ENCODE measurements at regions not wholly inside any gene's neighbourhood (a gene's known extent, or its start where the extent isn't known, plus 50 kb on each side); places are given as distances from the start of the nearest gene placed in this dataset.
"Not testable (repeated sequence)": the region's sequence is repeated elsewhere in the genome, so short reads cannot be mapped to it uniquely, and the experiment has no call there.

- DNase-seq (ENCODE audit: low spot score): no peak
Observed at GRCh38 chr1:112099979-112100378, 110.5 kb upstream of the KCND3 start.

GRCh38 chr1:112105557-112105956 is 116.1 kb upstream of the KCND3 start:
- no peak for DNase-seq (ENCODE audit: low spot score)

GRCh38 chr1:112110031-112110430 is 120.6 kb upstream of the KCND3 start:
- no peak for DNase-seq (ENCODE audit: low spot score)

- no peak for DNase-seq (ENCODE audit: low spot score)
Observed at GRCh38 chr1:112111734-112112133, 122.3 kb upstream of the KCND3 start.

GRCh38 chr1:112114540-112114939 is 125.1 kb upstream of the KCND3 start:
- no peak for DNase-seq (ENCODE audit: low spot score)

GRCh38 chr1:112126598-112126997 is 137.1 kb upstream of the KCND3 start:
- DNase-seq (ENCODE audit: low spot score): no peak

GRCh38 chr1:112127606-112128005 is 138.1 kb upstream of the KCND3 start:
- DNase-seq (ENCODE audit: low spot score): not testable (repeated sequence)

- no peak for DNase-seq (ENCODE audit: low spot score)
Observed at GRCh38 chr1:112133487-112133886, 144.0 kb upstream of the KCND3 start.

- DNase-seq (ENCODE audit: low spot score): no peak
Observed at GRCh38 chr1:112140743-112141142, 151.3 kb upstream of the KCND3 start.

GRCh38 chr1:112141301-112141700 is 151.8 kb upstream of the KCND3 start:
- DNase-seq (ENCODE audit: low spot score): no peak

- DNase-seq (ENCODE audit: low spot score): no peak
Observed at GRCh38 chr1:112141923-112142322, 152.5 kb upstream of the KCND3 start.

- DNase-seq (ENCODE audit: low spot score): no peak
Observed at GRCh38 chr1:112143871-112144441, 154.5 kb upstream of the KCND3 start.

GRCh38 chr1:112144733-112145426 is 155.4 kb upstream of the KCND3 start:
- DNase-seq (ENCODE audit: low spot score): no peak

- no peak for DNase-seq (ENCODE audit: low spot score)
Observed at GRCh38 chr1:112146201-112146715, 156.8 kb upstream of the KCND3 start.

- not testable (repeated sequence) for DNase-seq (ENCODE audit: low spot score)
Observed at GRCh38 chr1:112160214-112160613, 170.7 kb upstream of the KCND3 start.

GRCh38 chr1:112165375-112165774 is 175.9 kb upstream of the KCND3 start:
- DNase-seq (ENCODE audit: low spot score): no peak

- DNase-seq (ENCODE audit: low spot score): no peak
Observed at GRCh38 chr1:112169517-112169916, 180.0 kb upstream of the KCND3 start.

GRCh38 chr1:112172294-112172882 is 182.9 kb upstream of the KCND3 start:
- DNase-seq (ENCODE audit: low spot score): peak; percentile 57

- DNase-seq (ENCODE audit: low spot score): no peak
Observed at GRCh38 chr1:112177314-112177713, 187.8 kb upstream of the KCND3 start.

- DNase-seq (ENCODE audit: low spot score): no peak
Observed at GRCh38 chr1:112188611-112189010, 199.1 kb upstream of the KCND3 start.

GRCh38 chr1:112196008-112196588 is 199.9 kb upstream of the CTTNBP2NL start:
- DNase-seq (ENCODE audit: low spot score): no peak

- DNase-seq (ENCODE audit: low spot score): no peak
Observed at GRCh38 chr1:112196731-112197130, 199.3 kb upstream of the CTTNBP2NL start.

- DNase-seq (ENCODE audit: low spot score): no peak
Observed at GRCh38 chr1:112209493-112209892, 186.5 kb upstream of the CTTNBP2NL start.

All from ecto neural progenitor cell (in vitro differentiated cells).